ENCODE measurements at regions not wholly inside any gene's neighbourhood (a gene's known extent, or its start where the extent isn't known, plus 50 kb on each side); places are given as distances from the start of the nearest gene placed in this dataset.

- Histone ChIP-seq H3K27me3 (ENCODE audit: insufficient read depth) (no peaks in the 10 kb centered on the region), H3K79me2 (replicated peaks; ENCODE audit: insufficient read depth) (no peaks in the 10 kb centered on the region), H3K4me1 (ENCODE audit: insufficient read depth) (0 out of 2 replicates have a peak, but pooled peaks cover 5% of the 10 kb centered on the region), H3K4me3 (no peak overlapping the region), H3K27ac (ENCODE audit: low read depth) (no peak overlapping the region), H2AFZ (no peak overlapping the region), H3K4me2 (no peak overlapping the region), H3K36me3 (ENCODE audit: insufficient read depth) (no peaks in the 10 kb centered on the region), H4K20me1 (replicated peaks; ENCODE audit: insufficient read depth) (no peaks in the 10 kb centered on the region), H3F3A (replicated peaks; ENCODE audit: low read depth) (no peaks in the 10 kb centered on the region), H3K9me2 (ENCODE audit: insufficient read depth) (no peaks in the 10 kb centered on the region)
- ATAC-seq (peak; percentile 73), DNase-seq (ENCODE audit: low spot score) (peak; percentile 65)
- H3K4me1 Mint-ChIP-seq: peaks cover 21% of the 10 kb centered on the region
- no peak overlapping the region for H3K4me3 Mint-ChIP-seq
- TF ChIP-seq NANOG (IDR thresholded peaks at IDR 0.05; ENCODE audit: borderline replicate concordance) (no peak), CTCF (conservative IDR thresholded peaks at IDR 0.05; ENCODE audit: low read depth in 2 of 2) (peak; percentile 53 to 56)
- no peak overlapping the region for H3K27ac Mint-ChIP-seq
- no peaks in the 10 kb centered on the region; the same call in 2 of the 3 replicates for H3K36me3 Mint-ChIP-seq (ENCODE audit: low read depth)
- H3K9me3 Mint-ChIP-seq: no peaks in the 10 kb centered on the region; the same call in 1 of the 3 replicates
- H3K27me3 Mint-ChIP-seq (ENCODE audit: insufficient read depth, low read depth, poor library complexity): peaks cover 3% of the 10 kb centered on the region
These were observed 110.3 kb downstream of the KCNF1 start for GRCh38 chr2:11022064-11022463.

GRCh38 chr2:11022591-11023273, 111.0 kb downstream of the KCNF1 start:
- Histone ChIP-seq H3K27me3 (ENCODE audit: insufficient read depth) (no peaks in the 10 kb centered on the region), H4K20me1 (replicated peaks; ENCODE audit: insufficient read depth) (no peaks in the 10 kb centered on the region), H3K9me2 (ENCODE audit: insufficient read depth) (no peaks in the 10 kb centered on the region), H2AFZ (no peak overlapping the region), H3K4me2 (no peak overlapping the region), H3F3A (replicated peaks; ENCODE audit: low read depth) (no peaks in the 10 kb centered on the region), H3K4me3 (no peak overlapping the region), H3K27ac (ENCODE audit: low read depth) (no peak overlapping the region), H3K79me2 (replicated peaks; ENCODE audit: insufficient read depth) (no peaks in the 10 kb centered on the region), H3K36me3 (ENCODE audit: insufficient read depth) (no peaks in the 10 kb centered on the region), H3K4me1 (ENCODE audit: insufficient read depth) (0 out of 2 replicates have a peak, but pooled peaks cover 5% of the 10 kb centered on the region)
- Mint-ChIP-seq H3K27ac (no peak overlapping the region), H3K36me3 (ENCODE audit: low read depth) (no peaks in the 10 kb centered on the region; the same call in 2 of the 3 replicates), H3K9me3 (no peaks in the 10 kb centered on the region; the same call in 1 of the 3 replicates), H3K4me1 (peaks cover 21% of the 10 kb centered on the region), H3K4me3 (no peak overlapping the region), H3K27me3 (ENCODE audit: insufficient read depth, low read depth, poor library complexity) (peaks cover 6% of the 10 kb centered on the region)
- DNase-seq (ENCODE audit: low spot score) (no peak), ATAC-seq (no peak)
- TF ChIP-seq CTCF (conservative IDR thresholded peaks at IDR 0.05; ENCODE audit: low read depth in 2 of 2) (no peak), EZH2 (IDR thresholded peaks at IDR 0.05; ENCODE audit: low read depth, unreplicated experiment) (no peak), ZNF462 (CRISPR knock-in tag; IDR thresholded peaks at IDR 0.05) (no peak), POLR2AphosphoS5 (IDR thresholded peaks at IDR 0.05; ENCODE audit: low read depth) (no peak), REST (IDR thresholded peaks at IDR 0.05; ENCODE audit: unreplicated experiment) (no peak)

All from GM23338 (cell line).